Tibial nerve (tissue), 4 donors: ENCODE measurements at regions not wholly inside any gene's neighbourhood (a gene's known extent, or its start where the extent isn't known, plus 50 kb on each side); places are given as distances from the start of the nearest gene placed in this dataset.

Source experiments
- CTCF ChIP-seq, 5 experiments: fragments of 200-600 bp in 3 of 5; fragments of 450-650 bp in 2 of 5; sonication (generic) in 3 of 5; IDR thresholded peaks; one replicate each; pipeline ENCODE4 v1.5.1; 2016 to 2019; ENCODE audit warnings: antibody characterized with exemption in 5 of 5, mild to moderate bottlenecking in 3 of 5, moderate library complexity in 2 of 5
- EP300 ChIP-seq, 2 donors: sonication (generic); formaldehyde crosslinking; IDR thresholded peaks; one replicate each; pipeline ENCODE4 v1.6.1; 2017; ENCODE audit warnings: antibody characterized with exemption in 2 of 2, mild to moderate bottlenecking in 1 of 2
- POLR2A ChIP-seq, 2 donors: fragments of 450-650 bp; IDR thresholded peaks; one replicate each; pipeline ENCODE4 v1.6.1; 2017; ENCODE audit warnings: antibody characterized with exemption in 2 of 2, mild to moderate bottlenecking in 2 of 2, moderate library complexity in 2 of 2

GRCh38 chr12:115011703-115012102 is 327.7 kb upstream of the TBX3 start:
- no peak for TF ChIP-seq CTCF (IDR thresholded peaks at IDR 0.05)
- TF ChIP-seq POLR2A (IDR thresholded peaks at IDR 0.05): no peak
- no peak for TF ChIP-seq EP300 (IDR thresholded peaks at IDR 0.05)
